ENCODE measurements at regions not wholly inside any gene's neighbourhood (a gene's known extent, or its start where the extent isn't known, plus 50 kb on each side); places are given as distances from the start of the nearest gene placed in this dataset.
"Not testable (repeated sequence)": the region's sequence is repeated elsewhere in the genome, so short reads cannot be mapped to it uniquely, and the experiment has no call there.

- Histone ChIP-seq H3K36me3 (ENCODE audit: control insufficient read depth, insufficient read depth, low read length) (no peaks in the 10 kb centered on the region), H3K4me2 (ENCODE audit: low read length) (no peak overlapping the region), H3K9ac (no peak overlapping the region), H3K9me3 (ENCODE audit: control insufficient read depth, low read length) (no peaks in the 10 kb centered on the region), H2AFZ (no peak overlapping the region), H3K27me3 (ENCODE audit: control insufficient read depth, insufficient read depth, low read length) (no peaks in the 10 kb centered on the region), H3K4me1 (no peaks in the 10 kb centered on the region), H3K4me3 (ENCODE audit: low read depth, low read length) (no peak overlapping the region), H3K79me2 (no peaks in the 10 kb centered on the region), H3K27ac (no peak overlapping the region)
- no peak for TF ChIP-seq CTCF (IDR thresholded peaks at IDR 0.05)
Measured at GRCh38 chr1:245007852-245008251, 143.5 kb upstream of the HNRNPU start.

- Histone ChIP-seq H3K27me3 (ENCODE audit: control insufficient read depth, insufficient read depth, low read length) (no peaks in the 10 kb centered on the region), H3K79me2 (no peaks in the 10 kb centered on the region), H3K9ac (no peak overlapping the region), H2AFZ (no peak overlapping the region), H3K9me3 (ENCODE audit: control insufficient read depth, low read length) (no peaks in the 10 kb centered on the region), H3K4me3 (ENCODE audit: low read depth, low read length) (no peak overlapping the region), H3K36me3 (ENCODE audit: control insufficient read depth, insufficient read depth, low read length) (no peaks in the 10 kb centered on the region), H3K27ac (no peak overlapping the region), H3K4me1 (no peaks in the 10 kb centered on the region), H3K4me2 (ENCODE audit: low read length) (no peak overlapping the region)
- TF ChIP-seq CTCF (IDR thresholded peaks at IDR 0.05) = no peak
Measured at GRCh38 chr1:245003246-245003645, 138.9 kb upstream of the HNRNPU start.

GRCh38 chr1:245001252-245001651, 136.9 kb upstream of the HNRNPU start:
- no peak overlapping the region for H3K9ac ChIP-seq
- no peaks in the 10 kb centered on the region for H3K36me3 ChIP-seq (ENCODE audit: control insufficient read depth, insufficient read depth, low read length)
- H3K4me3 ChIP-seq (ENCODE audit: low read depth, low read length) = no peak overlapping the region
- no peak for TF ChIP-seq CTCF (IDR thresholded peaks at IDR 0.05)
- H3K27me3 ChIP-seq (ENCODE audit: control insufficient read depth, insufficient read depth, low read length) = no peaks in the 10 kb centered on the region
- H3K79me2 ChIP-seq = no peaks in the 10 kb centered on the region
- H3K27ac ChIP-seq = no peak overlapping the region
- no peak overlapping the region for H3K4me2 ChIP-seq (ENCODE audit: low read length)
- H3K4me1 ChIP-seq = no peaks in the 10 kb centered on the region
- no peak overlapping the region for H2AFZ ChIP-seq
- H3K9me3 ChIP-seq (ENCODE audit: control insufficient read depth, low read length) = no peaks in the 10 kb centered on the region

GRCh38 chr1:245000872-245001188, 136.5 kb upstream of the HNRNPU start:
- Histone ChIP-seq H3K36me3 (ENCODE audit: control insufficient read depth, insufficient read depth, low read length) (no peaks in the 10 kb centered on the region), H3K4me2 (ENCODE audit: low read length) (no peak overlapping the region), H3K79me2 (no peaks in the 10 kb centered on the region), H3K27ac (no peak overlapping the region), H3K4me3 (ENCODE audit: low read depth, low read length) (no peak overlapping the region), H3K4me1 (no peaks in the 10 kb centered on the region), H2AFZ (no peak overlapping the region), H3K27me3 (ENCODE audit: control insufficient read depth, insufficient read depth, low read length) (no peaks in the 10 kb centered on the region), H3K9ac (no peak overlapping the region), H3K9me3 (ENCODE audit: control insufficient read depth, low read length) (no peaks in the 10 kb centered on the region)
- no peak for TF ChIP-seq CTCF (IDR thresholded peaks at IDR 0.05)

GRCh38 chr1:244999644-245000043, 135.3 kb upstream of the HNRNPU start:
- H3K9me3 ChIP-seq (ENCODE audit: control insufficient read depth, low read length); H3K9ac ChIP-seq; H2AFZ ChIP-seq; H3K4me2 ChIP-seq (ENCODE audit: low read length); H3K79me2 ChIP-seq; H3K4me1 ChIP-seq; H3K36me3 ChIP-seq (ENCODE audit: control insufficient read depth, insufficient read depth, low read length); H3K27me3 ChIP-seq (ENCODE audit: control insufficient read depth, insufficient read depth, low read length); H3K4me3 ChIP-seq (ENCODE audit: low read depth, low read length); H3K27ac ChIP-seq: not testable (repeated sequence)

All from parathyroid adenoma (tissue), 2 donors.